Prostate gland (tissue), 2 donors: ENCODE measurements at regions not wholly inside any gene's neighbourhood (a gene's known extent, or its start where the extent isn't known, plus 50 kb on each side); places are given as distances from the start of the nearest gene placed in this dataset.

Source experiments
- CTCF ChIP-seq, 4 experiments: fragments of 200-600 bp in 2 of 4; fragments of 450-650 bp in 2 of 4; sonication (generic) in 2 of 4; IDR thresholded peaks; 1 replicate in 3 of 4; 2 replicates in 1 of 4; pipeline ENCODE4 v1.5.1; 2016 to 2019; ENCODE audit warnings: antibody characterized with exemption in 4 of 4, mild to moderate bottlenecking in 2 of 4, moderate library complexity in 2 of 4
- POLR2A ChIP-seq: fragments of 450-650 bp; IDR thresholded peaks from one replicate; pipeline ENCODE4 v1.6.1; 2016; ENCODE audit warnings: antibody characterized with exemption, mild to moderate bottlenecking

GRCh38 chr21:38123626-38124025, 133.2 kb upstream of the KCNJ15 start:
- TF ChIP-seq CTCF (IDR thresholded peaks at IDR 0.05) (no peak), POLR2A (no peak)
